OCI-LY7 (cell line): ENCODE measurements at regions not wholly inside any gene's neighbourhood (a gene's known extent, or its start where the extent isn't known, plus 50 kb on each side); places are given as distances from the start of the nearest gene placed in this dataset.

Source experiments
- CTCF ChIP-seq: fragments of 200-600 bp; sonication (generic); conservative IDR thresholded peaks from 2 replicates; pipeline ENCODE4 v1.5.1; 2014; ENCODE audit warnings: mild to moderate bottlenecking, antibody characterized with exemption, low read length, moderate library complexity, mixed read lengths
- EZH2phosphoT487 ChIP-seq: fragments of 200-600 bp; sonication (generic); IDR thresholded peaks from 2 replicates; pipeline ENCODE4 v1.6.1; 2018; ENCODE audit warnings: low read depth, borderline replicate concordance, mild to moderate bottlenecking, mixed run types, antibody characterized with exemption, low read length, moderate library complexity, mixed read lengths

GRCh38 chr2:239729681-239730566, 295.2 kb downstream of the NDUFA10 start:
- no peak for TF ChIP-seq CTCF
- TF ChIP-seq EZH2phosphoT487, result no peak
